IMR-90 (cell line): ENCODE measurements at regions not wholly inside any gene's neighbourhood (a gene's known extent, or its start where the extent isn't known, plus 50 kb on each side); places are given as distances from the start of the nearest gene placed in this dataset.

Source experiments
- ATAC-seq: fragments of 200-7000 bp; cut with Tn5 transposase; 2 replicates; pipeline ENCODE4 v1.9.1; 2020; ENCODE audit warnings: low read depth, mild to moderate bottlenecking, moderate library complexity
- BruUV-seq: library from RNA; stranded (reverse); fragments of 400-500 nt; replicated peaks from 2 replicates; lab custom pipeline; 2021; lab: Mats Ljungman, UMichigan
- CTCF ChIA-PET: fragments of 300-600 bp; formaldehyde crosslinking; extraction: SDS; loops from one replicate; lab custom pipeline; 2021; ENCODE audit warnings: antibody characterized with exemption; lab: Yijun Ruan, JAX
- POLR2A ChIA-PET: fragments of 300-600 bp; sonication (Branson Sonifier 250); formaldehyde crosslinking; loops from one replicate; lab custom pipeline; 2022; ENCODE audit warnings: antibody characterized with exemption; ENCODE audit not compliant: unreplicated experiment; lab: Charles Lee
- DNase-seq: peaks from one replicate; pipeline ENCODE4 v3.0.0; 2013
- H2AFZ ChIP-seq: replicated peaks from 2 replicates; pipeline ENCODE3; 2013; ENCODE audit warnings: low read length, mild to moderate bottlenecking; ENCODE audit not compliant: poor library complexity
- H2AK5ac ChIP-seq: 2 replicates; pipeline ENCODE4 v1.6.1; 2013; ENCODE audit warnings: low read depth, low read length, inconsistent platforms
- H2AK9ac ChIP-seq: replicated peaks from 2 replicates; pipeline ENCODE3; 2013; ENCODE audit warnings: mild to moderate bottlenecking, low read depth, low read length, moderate library complexity; ENCODE audit not compliant: poor library complexity
- H2BK120ac ChIP-seq: 2 replicates; pipeline ENCODE4 v1.6.1; 2013; ENCODE audit warnings: low read depth, low read length, inconsistent platforms
- H2BK15ac ChIP-seq: 3 replicates; pipeline ENCODE4 v1.6.1; 2013; ENCODE audit warnings: low read depth, low read length, inconsistent platforms
- H2BK20ac ChIP-seq: 2 replicates; pipeline ENCODE4 v1.6.1; 2013; ENCODE audit warnings: low read depth, mild to moderate bottlenecking, inconsistent platforms, low read length, moderate library complexity
- H2BK5ac ChIP-seq: 2 replicates; pipeline ENCODE4 v1.6.1; 2013; ENCODE audit warnings: mild to moderate bottlenecking, low read depth, low read length, inconsistent platforms; ENCODE audit not compliant: poor library complexity, severe bottlenecking
- H3K14ac ChIP-seq: replicated peaks from 2 replicates; pipeline ENCODE4 v1.6.1; 2013; ENCODE audit warnings: low read depth, low read length, inconsistent platforms
- H3K18ac ChIP-seq: 2 replicates; pipeline ENCODE4 v1.6.1; 2013; ENCODE audit warnings: low read depth, low read length, control low read depth
- H3K23ac ChIP-seq: 2 replicates; pipeline ENCODE4 v1.6.1; 2013; ENCODE audit warnings: low read depth, low read length, inconsistent platforms
- H3K27ac ChIP-seq: 2 replicates; pipeline ENCODE4 v1.5.1; 2013; ENCODE audit warnings: mild to moderate bottlenecking, control low read depth, low read length; ENCODE audit not compliant: insufficient read depth
- H3K27me3 ChIP-seq: 2 replicates; pipeline ENCODE4 v1.6.1; 2013; ENCODE audit warnings: low read length; ENCODE audit not compliant: control insufficient read depth, insufficient read depth
- H3K36me3 ChIP-seq: 2 replicates; pipeline ENCODE4 v1.6.1; 2013; ENCODE audit warnings: low read length, mixed read lengths; ENCODE audit not compliant: control insufficient read depth, insufficient read depth
- H3K4ac ChIP-seq: 2 replicates; pipeline ENCODE4 v1.6.1; 2013; ENCODE audit warnings: low read depth, low read length, inconsistent platforms
- H3K4me1 ChIP-seq: 2 replicates; pipeline ENCODE4 v1.6.1; 2013; ENCODE audit warnings: low read length, mixed read lengths; ENCODE audit not compliant: control insufficient read depth, insufficient read depth
- H3K4me2 ChIP-seq: 2 replicates; pipeline ENCODE4 v1.6.1; 2013; ENCODE audit warnings: low read depth, mild to moderate bottlenecking, control low read depth, low read length, moderate library complexity
- H3K4me3 ChIP-seq: 2 replicates; pipeline ENCODE4 v1.5.1; 2013; ENCODE audit warnings: low read depth, mild to moderate bottlenecking, control low read depth, low read length, moderate library complexity; ENCODE audit not compliant: insufficient read depth
- H3K56ac ChIP-seq: 2 replicates; pipeline ENCODE4 v1.6.1; 2013; ENCODE audit warnings: low read length, inconsistent platforms; ENCODE audit not compliant: insufficient read depth; ENCODE audit errors: extremely low read depth
- H3K79me1 ChIP-seq, 2 experiments: 2 replicates each; pipeline ENCODE4 v1.6.1; 2013; ENCODE audit warnings: low read length in 2 of 2, inconsistent platforms in 1 of 2, low read depth in 1 of 2
- H3K9ac ChIP-seq: 2 replicates; pipeline ENCODE4 v1.6.1; 2013; ENCODE audit warnings: low read depth, low read length, control low read depth
- H3K9me1 ChIP-seq: 2 replicates; pipeline ENCODE4 v1.6.1; 2013; ENCODE audit warnings: low read length, inconsistent platforms; ENCODE audit not compliant: insufficient read depth
- H3K9me3 ChIP-seq: 2 replicates; pipeline ENCODE4 v1.6.1; 2013; ENCODE audit warnings: low read length; ENCODE audit not compliant: control insufficient read depth, insufficient read depth
- H4K20me1 ChIP-seq: 2 replicates; pipeline ENCODE4 v1.6.1; 2013; ENCODE audit warnings: low read length, inconsistent platforms; ENCODE audit not compliant: insufficient read depth
- H4K5ac ChIP-seq: 2 replicates; pipeline ENCODE4 v1.6.1; 2013; ENCODE audit warnings: mild to moderate bottlenecking, low read depth, low read length, control low read depth
- H4K8ac ChIP-seq, 2 experiments: 2 replicates each; pipeline ENCODE4 v1.6.1; 2013; ENCODE audit warnings: low read depth in 2 of 2, low read length in 2 of 2, control low read depth in 1 of 2, inconsistent platforms in 1 of 2
- H4K91ac ChIP-seq: 2 replicates; pipeline ENCODE4 v1.6.1; 2013; ENCODE audit warnings: low read depth, low read length, inconsistent platforms; ENCODE audit not compliant: insufficient read depth
- BHLHE40 ChIP-seq: fragments of 150-350 bp; IDR thresholded peaks from 2 replicates; pipeline ENCODE4 v1.6.1; 2016; ENCODE audit warnings: mild to moderate bottlenecking, low read depth, low read length
- CEBPB ChIP-seq: IDR thresholded peaks from 2 replicates; pipeline ENCODE4 v1.6.1; 2012; ENCODE audit warnings: low read depth, low read length, improper control_type of control experiment
- CHD1 ChIP-seq: IDR thresholded peaks from 2 replicates; pipeline ENCODE4 v1.6.1; 2012; ENCODE audit warnings: low read depth, low read length, improper control_type of control experiment
- CTCF ChIP-seq: conservative IDR thresholded peaks from 2 replicates; pipeline ENCODE4 v1.5.1; 2012; ENCODE audit warnings: mild to moderate bottlenecking, low read depth, low read length, improper control_type of control experiment
- FOS ChIP-seq: fragments of 150-350 bp; IDR thresholded peaks from 2 replicates; pipeline ENCODE4 v1.6.1; 2016; ENCODE audit warnings: low read depth, low read length
- MAFK ChIP-seq: IDR thresholded peaks from 2 replicates; pipeline ENCODE4 v1.6.1; 2012; ENCODE audit warnings: low read depth, low read length, improper control_type of control experiment
- MAZ ChIP-seq: IDR thresholded peaks from 2 replicates; pipeline ENCODE4 v1.6.1; 2012; ENCODE audit warnings: low read depth, mild to moderate bottlenecking, low read length, improper control_type of control experiment, moderate library complexity, borderline replicate concordance
- MXI1 ChIP-seq: IDR thresholded peaks from 2 replicates; pipeline ENCODE4 v1.6.1; 2012; ENCODE audit warnings: low read depth, mild to moderate bottlenecking, low read length, moderate library complexity, borderline replicate concordance
- POLR2A ChIP-seq: IDR thresholded peaks from 2 replicates; pipeline ENCODE4 v1.6.1; 2012; ENCODE audit warnings: mild to moderate bottlenecking, low read depth, low read length
- RAD21 ChIP-seq: IDR thresholded peaks from 2 replicates; pipeline ENCODE4 v1.6.1; 2012; ENCODE audit warnings: low read length, improper control_type of control experiment
- RCOR1 ChIP-seq: IDR thresholded peaks from 2 replicates; pipeline ENCODE4 v1.6.1; 2012; ENCODE audit warnings: mild to moderate bottlenecking, low read length, improper control_type of control experiment; ENCODE audit not compliant: insufficient replicate concordance
- RFX5 ChIP-seq: IDR thresholded peaks from 2 replicates; pipeline ENCODE4 v1.8.0; 2012; ENCODE audit warnings: low read depth, mild to moderate bottlenecking, low read length, moderate library complexity
- SMC3 ChIP-seq: fragments of 150-350 bp; IDR thresholded peaks from 2 replicates; pipeline ENCODE4 v1.6.1; 2016; ENCODE audit warnings: low read depth, mild to moderate bottlenecking, antibody characterized with exemption, low read length, moderate library complexity
- USF2 ChIP-seq: fragments of 150-350 bp; IDR thresholded peaks from 2 replicates; pipeline ENCODE4 v1.6.1; 2017; ENCODE audit warnings: mild to moderate bottlenecking, antibody characterized with exemption, low read length, low read depth
- WGBS, 2 experiments: methylation state at CpG; one replicate each; pipeline versions ENCODE4 v1.1.5 to v1.1.7; 2013; ENCODE audit warnings: missing lambda C conversion rate in 2 of 2; ENCODE audit not compliant: insufficient read length in 1 of 2; ENCODE audit errors: extremely low coverage in 2 of 2; 5-methylcytosine and 5-hydroxymethylcytosine counted together
- dilution Hi-C: fragments of 300-500 bp; cut with HindIII; formaldehyde crosslinking; loops from one replicate; pipeline ENCODE4 v1.14.3; 2018; ENCODE audit warnings: low sequenced_read_pairs; ENCODE audit not compliant: unreplicated experiment
- in situ Hi-C: fragments of 300-500 bp; cut with MboI; formaldehyde crosslinking; loops from 3 replicates; pipeline ENCODE4 v1.14.3; 2019; ENCODE audit warnings: low sequenced_read_pairs, inconsistent platforms, mixed read lengths
- intact Hi-C: fragments of 100-400 bp; cut with micrococcal nuclease; formaldehyde crosslinking; loops from 2 replicates; pipeline ENCODE4 v1.10.0; 2022

- BruUV-seq: no TSS peak
These were observed 136.4 kb upstream of the ATP2B2 start for GRCh38 chr3:10641760-10642159.

More at GRCh38 chr3:10641760-10642159, 136.4 kb upstream of the ATP2B2 start:
- Histone ChIP-seq H2BK15ac (no peak overlapping the region), H3K4me2 (no peak overlapping the region), H3K18ac (no peak overlapping the region), H3K79me1 (no peaks in the 10 kb centered on the region), H2BK5ac (no peak overlapping the region), H3K14ac (no peak overlapping the region), H2AK9ac (no peak overlapping the region), H3K36me3 (no peaks in the 10 kb centered on the region), H2AFZ (no peak overlapping the region), H4K91ac (no peak overlapping the region), H2AK5ac (no peak overlapping the region), H3K9ac (no peak overlapping the region), H2BK20ac (no peak overlapping the region), H2BK120ac (no peak overlapping the region), H3K4me3 (no peak overlapping the region), H4K20me1 (no peaks in the 10 kb centered on the region), H3K23ac (no peak overlapping the region), H3K56ac (no peak overlapping the region), H3K4me1 (no peaks in the 10 kb centered on the region), H3K27ac (no peak overlapping the region), H3K4ac (no peak overlapping the region), H4K5ac (no peak overlapping the region), H4K8ac (no peak overlapping the region), H3K9me3 (no peaks in the 10 kb centered on the region), H3K27me3 (no peaks in the 10 kb centered on the region; the same call in 1 of the 2 replicates), H3K9me1 (no peaks in the 10 kb centered on the region)
- dilution Hi-C loops: no loop called here
- TF ChIP-seq POLR2A (no peak), FOS (no peak), CEBPB (no peak), CHD1 (no peak), BHLHE40 (no peak), USF2 (no peak), CTCF (no peak), MAZ (no peak), RAD21 (no peak), MAFK (no peak), SMC3 (no peak), MXI1 (no peak), RFX5 (no peak), RCOR1 (no peak)
- intact Hi-C loops: no loop called here
- WGBS, 2 experiments: no CpG with 5 or more reads among the region's 2 CpGs
- in situ Hi-C loops: no loop called here
- CTCF ChIA-PET: no interaction called here
- ATAC-seq (no peak), DNase-seq (no peak)
- POLR2A ChIA-PET: no interaction called here
